Trophoblast cell (in vitro differentiated cells and primary cell): ENCODE measurements at regions not wholly inside any gene's neighbourhood (a gene's known extent, or its start where the extent isn't known, plus 50 kb on each side); places are given as distances from the start of the nearest gene placed in this dataset.

Source experiments
- DNase-seq, 2 donors: peaks; one replicate each; pipeline ENCODE4 v3.0.0-alpha.2; 2016
- H2AFZ ChIP-seq: 2 replicates; pipeline ENCODE4 v1.6.1; 2013; ENCODE audit warnings: low read length, moderate library complexity, mild to moderate bottlenecking; ENCODE audit not compliant: insufficient read depth, poor library complexity
- H2AK5ac ChIP-seq: 2 replicates; pipeline ENCODE4 v1.6.1; 2013; ENCODE audit warnings: mild to moderate bottlenecking, low read length
- H2BK120ac ChIP-seq: 2 replicates; pipeline ENCODE4 v1.6.1; 2013; ENCODE audit warnings: low read length, mild to moderate bottlenecking, moderate library complexity; ENCODE audit not compliant: insufficient read depth, poor library complexity
- H2BK12ac ChIP-seq: 2 replicates; pipeline ENCODE4 v1.6.1; 2013; ENCODE audit warnings: mild to moderate bottlenecking, low read length, moderate library complexity
- H2BK5ac ChIP-seq: 2 replicates; pipeline ENCODE4 v1.6.1; 2013; ENCODE audit warnings: low read length, low read depth, moderate library complexity, mild to moderate bottlenecking; ENCODE audit not compliant: poor library complexity
- H3K14ac ChIP-seq: 2 replicates; pipeline ENCODE4 v1.6.1; 2013; ENCODE audit warnings: mild to moderate bottlenecking, low read length
- H3K18ac ChIP-seq: 2 replicates; pipeline ENCODE4 v1.6.1; 2013; ENCODE audit warnings: mild to moderate bottlenecking, low read length
- H3K23ac ChIP-seq: 2 replicates; pipeline ENCODE4 v1.6.1; 2013; ENCODE audit warnings: low read length
- H3K27ac ChIP-seq: 2 replicates; pipeline ENCODE4 v1.5.1; 2013; ENCODE audit warnings: low read depth, mild to moderate bottlenecking, inconsistent platforms, low read length, moderate library complexity
- H3K27me3 ChIP-seq: 2 replicates; pipeline ENCODE4 v1.6.1; 2013; ENCODE audit warnings: inconsistent platforms, mild to moderate bottlenecking, low read length, moderate library complexity; ENCODE audit not compliant: insufficient read depth
- H3K36me3 ChIP-seq, 2 experiments: 1 replicate in 1 of 2; 2 replicates in 1 of 2; pipeline ENCODE4 v1.6.1; 2013; ENCODE audit warnings: low read length in 2 of 2, mild to moderate bottlenecking in 2 of 2, moderate library complexity in 1 of 2; ENCODE audit not compliant: insufficient read depth in 2 of 2, control insufficient read depth in 1 of 2
- H3K4ac ChIP-seq: 2 replicates; pipeline ENCODE4 v1.6.1; 2013; ENCODE audit warnings: low read depth, mild to moderate bottlenecking, low read length, moderate library complexity
- H3K4me1 ChIP-seq, 2 experiments: 1 replicate in 1 of 2; 2 replicates in 1 of 2; pipeline ENCODE4 v1.6.1; 2013; ENCODE audit warnings: low read length in 2 of 2, mild to moderate bottlenecking in 2 of 2, moderate library complexity in 1 of 2; ENCODE audit not compliant: insufficient read depth in 2 of 2, control insufficient read depth in 1 of 2
- H3K4me2 ChIP-seq: 2 replicates; pipeline ENCODE4 v1.6.1; 2013; ENCODE audit warnings: inconsistent platforms, mild to moderate bottlenecking, low read length, moderate library complexity
- H3K4me3 ChIP-seq: 2 replicates; pipeline ENCODE4 v1.5.1; 2013; ENCODE audit warnings: mild to moderate bottlenecking, low read depth, low read length, inconsistent platforms
- H3K79me1 ChIP-seq: one replicate; pipeline ENCODE4 v1.6.1; 2013; ENCODE audit warnings: low read length
- H3K79me2 ChIP-seq: 2 replicates; pipeline ENCODE4 v1.6.1; 2013; ENCODE audit warnings: low read length, mild to moderate bottlenecking; ENCODE audit not compliant: control insufficient read depth, insufficient read depth, poor library complexity
- H3K9ac ChIP-seq: 2 replicates; pipeline ENCODE4 v1.6.1; 2013; ENCODE audit warnings: mild to moderate bottlenecking, low read length
- H3K9me3 ChIP-seq: 2 replicates; pipeline ENCODE4 v1.6.1; 2013; ENCODE audit warnings: low read depth, mild to moderate bottlenecking, control low read depth, inconsistent platforms, low read length; ENCODE audit not compliant: insufficient read depth
- H4K12ac ChIP-seq: 2 replicates; pipeline ENCODE4 v1.6.1; 2013; ENCODE audit warnings: low read depth, mild to moderate bottlenecking, low read length, moderate library complexity
- H4K8ac ChIP-seq: 2 replicates; pipeline ENCODE4 v1.6.1; 2013; ENCODE audit warnings: low read depth, mild to moderate bottlenecking, low read length, moderate library complexity
- H4K91ac ChIP-seq: one replicate; pipeline ENCODE4 v1.6.1; 2013; ENCODE audit warnings: low read depth, mild to moderate bottlenecking, low read length, moderate library complexity
- WGBS: extraction: QIAGEN DNeasy Blood & Tissue Kit; methylation state at CpG from one replicate; pipeline ENCODE4 v1.1.7; 2013; ENCODE audit warnings: missing lambda C conversion rate; ENCODE audit not compliant: insufficient read length, insufficient coverage; ENCODE audit errors: extremely low coverage; 5-methylcytosine and 5-hydroxymethylcytosine counted together

DNA sequence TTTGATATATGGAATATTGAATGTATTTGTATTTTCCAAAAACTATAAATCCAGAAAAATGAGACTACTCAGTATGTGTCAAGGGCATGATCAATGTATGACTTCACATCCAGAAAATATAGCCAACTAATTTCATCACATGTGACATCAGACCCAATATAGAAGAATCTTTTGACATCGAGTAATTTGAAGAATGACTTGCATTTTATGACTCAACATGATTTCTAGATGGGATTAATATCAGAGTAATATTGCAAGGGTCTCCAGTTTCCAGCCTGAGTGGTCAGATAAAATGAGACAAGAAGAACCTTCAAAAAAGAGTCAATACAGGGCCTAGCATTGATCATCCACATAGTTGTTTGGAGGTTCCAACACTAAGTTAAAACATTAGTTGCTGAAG, 467.5 kb upstream of the PAPPA start:
- no peaks in the 10 kb centered on the region for H3K4me1 ChIP-seq
- H3K14ac ChIP-seq = no peak overlapping the region
- H3K4me3 ChIP-seq = no peak overlapping the region
- H3K27ac ChIP-seq = no peak overlapping the region
- no peak overlapping the region for H3K23ac ChIP-seq
- no peak overlapping the region for H3K18ac ChIP-seq
- no peak overlapping the region for H2AK5ac ChIP-seq
- H2BK5ac ChIP-seq = no peak overlapping the region
- no peak overlapping the region for H3K4ac ChIP-seq
- no peak overlapping the region for H3K4me2 ChIP-seq
- H4K12ac ChIP-seq = no peak overlapping the region
- no peak overlapping the region for H2BK120ac ChIP-seq
- no peaks in the 10 kb centered on the region for H3K27me3 ChIP-seq
- no peak overlapping the region for H2AFZ ChIP-seq
- H3K9me3 ChIP-seq = no peaks in the 10 kb centered on the region
- H3K36me3 ChIP-seq = no peaks in the 10 kb centered on the region
- no peaks in the 10 kb centered on the region for H3K79me1 ChIP-seq
- H4K91ac ChIP-seq = no peak overlapping the region
- no peak for DNase-seq
- H3K9ac ChIP-seq = no peak overlapping the region
- no peak overlapping the region for H4K8ac ChIP-seq
- WGBS = no CpG with 5 or more reads among the region's 1 CpG
- no peaks in the 10 kb centered on the region for H3K79me2 ChIP-seq
- no peak overlapping the region for H2BK12ac ChIP-seq

GRCh38 chr9:115687356-115687755, 466.2 kb upstream of the PAPPA start:
- Histone ChIP-seq H3K79me2 (no peaks in the 10 kb centered on the region), H3K27me3 (no peaks in the 10 kb centered on the region), H2BK5ac (no peak overlapping the region), H3K23ac (no peak overlapping the region), H3K27ac (no peak overlapping the region), H3K4me1 (no peaks in the 10 kb centered on the region), H3K4me2 (no peak overlapping the region), H3K36me3 (no peaks in the 10 kb centered on the region), H3K4ac (no peak overlapping the region), H2BK12ac (no peak overlapping the region), H3K9ac (no peak overlapping the region), H2AFZ (no peak overlapping the region), H3K18ac (no peak overlapping the region), H4K12ac (no peak overlapping the region), H3K79me1 (peaks cover 1% of the 10 kb centered on the region), H2BK120ac (no peak overlapping the region), H2AK5ac (no peak overlapping the region), H4K91ac (no peak overlapping the region), H3K14ac (no peak overlapping the region), H3K9me3 (no peaks in the 10 kb centered on the region), H3K4me3 (no peak overlapping the region), H4K8ac (no peak overlapping the region)
- no CpG with 5 or more reads among the region's 3 CpGs for WGBS
- DNase-seq = no peak

- Histone ChIP-seq H3K9ac (no peak overlapping the region), H2AFZ (no peak overlapping the region), H3K18ac (no peak overlapping the region), H2BK120ac (no peak overlapping the region), H3K79me2 (no peaks in the 10 kb centered on the region), H2BK5ac (no peak overlapping the region), H3K23ac (no peak overlapping the region), H2BK12ac (no peak overlapping the region), H3K36me3 (no peaks in the 10 kb centered on the region), H3K79me1 (peaks cover 1% of the 10 kb centered on the region), H3K27me3 (no peaks in the 10 kb centered on the region), H3K27ac (no peak overlapping the region), H4K91ac (no peak overlapping the region), H3K4ac (no peak overlapping the region), H3K4me3 (no peak overlapping the region), H4K12ac (no peak overlapping the region), H3K4me2 (no peak overlapping the region), H2AK5ac (no peak overlapping the region), H4K8ac (no peak overlapping the region), H3K4me1 (no peaks in the 10 kb centered on the region), H3K14ac (no peak overlapping the region), H3K9me3 (no peaks in the 10 kb centered on the region)
- DNase-seq = no peak
- WGBS = no CpG with 5 or more reads among the region's 1 CpG
Measured at GRCh38 chr9:115689331-115689730, 464.3 kb upstream of the PAPPA start.

- no peak overlapping the region for H4K12ac ChIP-seq
- no peak overlapping the region for H2BK5ac ChIP-seq
- H3K4ac ChIP-seq = no peak overlapping the region
- DNase-seq = peak; percentile 72 to 92
- no peak overlapping the region for H4K8ac ChIP-seq
- H3K4me2 ChIP-seq = no peak overlapping the region
- no peak overlapping the region for H3K27ac ChIP-seq
- H3K18ac ChIP-seq = no peak overlapping the region
- peak overlapping the region; percentile 58 for H2BK12ac ChIP-seq
- H2AK5ac ChIP-seq = no peak overlapping the region
- H2BK120ac ChIP-seq = peak overlapping the region; percentile 33
- no peaks in the 10 kb centered on the region for H3K79me2 ChIP-seq
- H3K4me3 ChIP-seq = no peak overlapping the region
- H4K91ac ChIP-seq = no peak overlapping the region
- H3K36me3 ChIP-seq = no peaks in the 10 kb centered on the region
- peaks cover 1% of the 10 kb centered on the region for H3K79me1 ChIP-seq
- no peak overlapping the region for H3K23ac ChIP-seq
- no peaks in the 10 kb centered on the region for H3K27me3 ChIP-seq
- H3K14ac ChIP-seq = no peak overlapping the region
- H3K9ac ChIP-seq = no peak overlapping the region
- H3K4me1 ChIP-seq = no peaks in the 10 kb centered on the region
- no peaks in the 10 kb centered on the region for H3K9me3 ChIP-seq
- no peak overlapping the region for H2AFZ ChIP-seq
- WGBS = no CpG with 5 or more reads among the region's 5 CpGs
Measured at GRCh38 chr9:115690786-115691496, 462.6 kb upstream of the PAPPA start.
